K562 (cell line): ENCODE measurements at regions not wholly inside any gene's neighbourhood (a gene's known extent, or its start where the extent isn't known, plus 50 kb on each side); places are given as distances from the start of the nearest gene placed in this dataset.

Experiments used
- ATAC-seq: fragments of 200-7000 bp; cut with Tn5 transposase; 3 replicates; pipeline ENCODE4 v1.9.1; 2020; ENCODE audit warnings: moderate library complexity
- BruUV-seq: library from RNA; stranded (reverse); fragments of 400-500 nt; replicated peaks from 2 replicates; lab custom pipeline; 2021; lab: Mats Ljungman, UMichigan
- CTCF ChIA-PET: fragments of 300-600 bp; formaldehyde crosslinking; extraction: SDS; loops from one replicate; lab custom pipeline; 2021; ENCODE audit warnings: low intra/inter-chr PET ratio; lab: Yijun Ruan, JAX
- POLR2A ChIA-PET: fragments of 300-600, 350-650 bp; sonication (Branson Sonifier 250); formaldehyde crosslinking; extraction: SDS; loops from one replicate; lab custom pipeline; 2021; ENCODE audit warnings: antibody characterized with exemption, inconsistent platforms; lab: Yijun Ruan, JAX
- DNase-seq, 4 experiments: peaks; one replicate each; pipeline versions ENCODE4 v3.0.0 to v3.0.0-alpha.2; 2011 to 2018; ENCODE audit warnings: low spot score in 3 of 4, mixed read lengths in 3 of 4; ENCODE audit errors: extremely low read depth in 1 of 4
- FAIRE-seq: peaks from 2 replicates; lab custom pipeline; 2011; peaks lifted over from hg19 to GRCh38; lab: Jason Lieb, UNC
- H2AFZ ChIP-seq: 2 replicates; pipeline ENCODE4 v1.6.0; 2011; ENCODE audit warnings: low read depth, low read length, control low read depth, inconsistent platforms
- H3K27ac ChIP-seq: fragments of 200-600 bp; 3 replicates; pipeline ENCODE4 v1.8.0; 2011; ENCODE audit warnings: low read depth, mild to moderate bottlenecking, control low read depth, inconsistent platforms, low read length, moderate library complexity, mixed read lengths; ENCODE audit errors: extremely low read depth
- H3K27me3 ChIP-seq, 2 experiments: fragments of 300-600 bp in 1 of 2; 2 replicates in 1 of 2; 3 replicates in 1 of 2; pipeline versions ENCODE4 v1.6.0 to v1.8.0; 2011; ENCODE audit warnings: inconsistent platforms in 2 of 2, low read length in 2 of 2, mild to moderate bottlenecking in 1 of 2, mixed read lengths in 1 of 2, moderate library complexity in 1 of 2; ENCODE audit not compliant: control insufficient read depth in 2 of 2, insufficient read depth in 2 of 2
- H3K36me3 ChIP-seq: fragments of 300-600 bp; 3 replicates; pipeline ENCODE4 v1.8.0; 2011; ENCODE audit warnings: mild to moderate bottlenecking, low read length, inconsistent platforms; ENCODE audit not compliant: control insufficient read depth, insufficient read depth
- H3K4me1 ChIP-seq, 2 experiments: fragments of 200-600 bp in 1 of 2; replicated peaks in 1 of 2; 2 replicates in 1 of 2; 3 replicates in 1 of 2; pipeline versions ENCODE4 v1.5.1 to v1.8.0; 2011; ENCODE audit warnings: inconsistent platforms in 2 of 2, low read length in 2 of 2, mild to moderate bottlenecking in 1 of 2, mixed read lengths in 1 of 2, moderate library complexity in 1 of 2; ENCODE audit not compliant: control insufficient read depth in 2 of 2, insufficient read depth in 2 of 2
- H3K4me2 ChIP-seq: 2 replicates; pipeline ENCODE4 v1.6.1; 2011; ENCODE audit warnings: low read length, control low read depth, inconsistent platforms, mixed read lengths; ENCODE audit not compliant: insufficient read depth
- H3K4me3 ChIP-seq: fragments of 200-600 bp; sonication (generic), shearing (Covaris generic); 2 replicates; pipeline ENCODE4 v1.5.1; 2016; ENCODE audit warnings: control low read depth, inconsistent platforms
- H3K79me2 ChIP-seq: fragments of 200-600 bp; 3 replicates; pipeline ENCODE4 v1.8.0; 2011; ENCODE audit warnings: low read length, inconsistent platforms; ENCODE audit not compliant: control insufficient read depth, insufficient read depth
- H3K9ac ChIP-seq, 2 experiments: 2 replicates each; pipeline versions ENCODE4 v1.6.0 to v1.6.1; 2011; ENCODE audit warnings: low read depth in 2 of 2, low read length in 2 of 2, control low read depth in 1 of 2, inconsistent platforms in 1 of 2, mild to moderate bottlenecking in 1 of 2, mixed read lengths in 1 of 2; ENCODE audit not compliant: insufficient read depth in 1 of 2
- H3K9me1 ChIP-seq: one replicate; pipeline ENCODE4 v1.6.0; 2011; ENCODE audit warnings: inconsistent platforms, mild to moderate bottlenecking, low read length, moderate library complexity; ENCODE audit not compliant: control insufficient read depth, insufficient read depth
- H3K9me3 ChIP-seq: replicated peaks from 2 replicates; pipeline ENCODE4 v1.5.1; 2011; ENCODE audit warnings: low read depth, low read length, inconsistent platforms; ENCODE audit not compliant: control insufficient read depth, insufficient read depth
- H4K20me1 ChIP-seq: replicated peaks from 2 replicates; pipeline ENCODE4 v1.6.1; 2011; ENCODE audit warnings: low read length, inconsistent platforms, mixed read lengths; ENCODE audit not compliant: control insufficient read depth, insufficient read depth
- CBX8 ChIP-seq: fragments of 200-600 bp; sonication (generic); IDR thresholded peaks from 2 replicates; pipeline ENCODE4 v1.6.1; 2012; ENCODE audit warnings: borderline replicate concordance, mixed run types, low read depth, mild to moderate bottlenecking, moderate library complexity, mixed read lengths, low read length, control low read depth, inconsistent platforms; ENCODE audit not compliant: poor library complexity, severe bottlenecking; ENCODE audit errors: extremely low read depth
- GTF2A2 ChIP-seq: IDR thresholded peaks from 2 replicates; pipeline ENCODE4 v1.6.1; 2016; ENCODE audit warnings: mild to moderate bottlenecking, missing genetic modification characterization, missing compliant biosample characterization
- GTF2F1 ChIP-seq: IDR thresholded peaks from 2 replicates; pipeline ENCODE4 v1.6.1; 2011; ENCODE audit warnings: low read depth, low read length, improper control_type of control experiment
- KDM4B ChIP-seq, 2 experiments: fragments of 450-650 bp in 1 of 2; sonication (generic) in 1 of 2; IDR thresholded peaks; 2 replicates each; pipeline ENCODE4 v1.6.1; 2016 to 2017; ENCODE audit warnings: borderline replicate concordance in 2 of 2, antibody characterized with exemption in 1 of 2, low read depth in 1 of 2, mild to moderate bottlenecking in 1 of 2
- MAFK ChIP-seq: IDR thresholded peaks from 2 replicates; pipeline ENCODE4 v1.6.1; 2011; ENCODE audit warnings: low read length, improper control_type of control experiment
- MNT ChIP-seq, 2 experiments: fragments of 450-650 bp; conservative IDR thresholded peaks; 2 replicates each; pipeline ENCODE4 v1.6.1; 2017; ENCODE audit warnings: mild to moderate bottlenecking in 2 of 2, moderate library complexity in 2 of 2
- NCOA1 ChIP-seq: fragments of 450-650 bp; IDR thresholded peaks from 2 replicates; pipeline ENCODE4 v1.6.1; 2016; ENCODE audit warnings: low read depth
- NFIX ChIP-seq: fragments of 250-450 bp; sonication (Bioruptor Pico); IDR thresholded peaks from 2 replicates; pipeline ENCODE4 v1.4.0; 2020; ENCODE audit warnings: low read depth, mild to moderate bottlenecking, moderate library complexity
- NR3C1 ChIP-seq: sonication (generic); formaldehyde crosslinking; IDR thresholded peaks from 2 replicates; pipeline ENCODE4 v1.8.1; 2022; ENCODE audit warnings: missing genetic modification reagents
- PTTG1 ChIP-seq: fragments of 450-650 bp; IDR thresholded peaks from 2 replicates; pipeline ENCODE4 v1.6.1; 2016; ENCODE audit warnings: low read depth, mild to moderate bottlenecking, missing genetic modification characterization, missing compliant biosample characterization
- SP1 ChIP-seq: sonication (generic); formaldehyde crosslinking; IDR thresholded peaks from 2 replicates; pipeline ENCODE4 v1.8.1; 2022; ENCODE audit warnings: mild to moderate bottlenecking, missing genetic modification reagents
- WGBS: fragments of 100-300 bp; shearing (Covaris generic); methylation state at CpG from one replicate; pipeline ENCODE4 v1.1.6; 2016; ENCODE audit warnings: low coverage, mixed read lengths; ENCODE audit not compliant: insufficient coverage; ENCODE audit errors: missing lambda C conversion rate; 5-methylcytosine and 5-hydroxymethylcytosine counted together
- in situ Hi-C: fragments of 300-500 bp; cut with MboI; formaldehyde crosslinking; loops from 4 replicates; pipeline ENCODE4 v1.15.0; 2018; ENCODE audit warnings: inconsistent platforms, mixed read lengths
- intact Hi-C: fragments of 100-400 bp; cut with micrococcal nuclease; formaldehyde crosslinking; loops from 2 replicates; pipeline ENCODE4 v1.14.2; 2022

- no peak for TF ChIP-seq KDM4B (IDR thresholded peaks at IDR 0.05; ENCODE audit: borderline replicate concordance in 2 of 2, low read depth in 1 of 2)
- no peak for TF ChIP-seq CBX8
These were observed 176.2 kb upstream of the FAM20A start (continued) for GRCh38 chr17:68777243-68777855.

GRCh38 chr17:68776451-68776850 lies 175.3 kb upstream of the FAM20A start:
- H3K36me3 ChIP-seq, result no peaks in the 10 kb centered on the region
- H3K27me3 ChIP-seq, result no peaks in the 10 kb centered on the region
- DNase-seq, result no peak
- H4K20me1 ChIP-seq, result no peaks in the 10 kb centered on the region
- no peak overlapping the region for H3K27ac ChIP-seq
- ATAC-seq, result no peak
- POLR2A ChIA-PET, result interaction anchor here (1.2 kb wide), 1 partner anchor 461 kb away, joined by 3 read pairs; no protein-coding TSS in a partner anchor
- 43% methylated on average over 3 of the region's 3 CpGs for WGBS
- FAIRE-seq, result no peak
- H3K9me1 ChIP-seq, result no peaks in the 10 kb centered on the region
- H3K79me2 ChIP-seq, result no peaks in the 10 kb centered on the region
- CTCF ChIA-PET, result interaction anchor here (3.6 kb wide), 1 partner anchor 460 kb away, joined by 44 read pairs; no protein-coding TSS in a partner anchor
- in situ Hi-C loops (loop anchor here (5.0 to 10.0 kb wide), 5 partner anchors 191 to 748 kb away; no protein-coding TSS in a partner anchor), intact Hi-C loops (loop anchor here (5.0 kb wide), 1 partner anchor 131 kb away; no protein-coding TSS in a partner anchor)
- no peaks in the 10 kb centered on the region for H3K9me3 ChIP-seq
- H3K4me1 ChIP-seq, result no peaks in the 10 kb centered on the region
- TF ChIP-seq GTF2A2 (tag) (no peak), NR3C1 (CRISPR knock-in tag) (no peak), PTTG1 (tag) (no peak), MNT (conservative IDR thresholded peaks at IDR 0.05) (no peak), NCOA1 (no peak), SP1 (CRISPR knock-in tag) (no peak), NFIX (no peak), MAFK (no peak), GTF2F1 (no peak)
- no peak overlapping the region for H3K4me3 ChIP-seq
- no peak overlapping the region for H2AFZ ChIP-seq
- BruUV-seq, result no TSS peak
- H3K4me2 ChIP-seq, result no peak overlapping the region
- no peak overlapping the region for H3K9ac ChIP-seq
